ENCODE measurements at regions not wholly inside any gene's neighbourhood (a gene's known extent, or its start where the extent isn't known, plus 50 kb on each side); places are given as distances from the start of the nearest gene placed in this dataset.

DNA sequence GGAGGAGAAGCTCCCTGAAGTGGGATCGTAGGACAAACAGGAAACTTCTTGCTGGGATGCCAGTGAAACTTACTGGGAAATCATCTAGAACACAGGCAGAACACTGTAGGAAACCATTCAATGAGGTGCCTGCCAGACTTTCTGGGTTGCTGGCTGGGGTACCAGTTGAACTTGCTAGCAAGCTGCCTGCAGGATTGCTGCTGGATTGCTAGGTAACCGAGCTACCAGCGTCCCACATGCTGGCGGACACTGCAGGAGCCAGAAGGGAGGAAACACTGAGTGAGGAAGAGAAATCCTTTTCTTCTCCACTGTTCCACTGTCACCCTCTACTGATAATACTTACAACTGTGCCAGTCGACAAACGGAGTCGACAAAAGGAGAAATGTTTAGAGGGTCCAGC is 91.3 kb upstream of the SLC35B3 start:
- no peak overlapping the region for H3K27ac ChIP-seq
- no peaks in the 10 kb centered on the region for H3K27me3 ChIP-seq
- intact Hi-C loops (cut with DNase I), result no loop called here
- TF ChIP-seq, protein P1, sequence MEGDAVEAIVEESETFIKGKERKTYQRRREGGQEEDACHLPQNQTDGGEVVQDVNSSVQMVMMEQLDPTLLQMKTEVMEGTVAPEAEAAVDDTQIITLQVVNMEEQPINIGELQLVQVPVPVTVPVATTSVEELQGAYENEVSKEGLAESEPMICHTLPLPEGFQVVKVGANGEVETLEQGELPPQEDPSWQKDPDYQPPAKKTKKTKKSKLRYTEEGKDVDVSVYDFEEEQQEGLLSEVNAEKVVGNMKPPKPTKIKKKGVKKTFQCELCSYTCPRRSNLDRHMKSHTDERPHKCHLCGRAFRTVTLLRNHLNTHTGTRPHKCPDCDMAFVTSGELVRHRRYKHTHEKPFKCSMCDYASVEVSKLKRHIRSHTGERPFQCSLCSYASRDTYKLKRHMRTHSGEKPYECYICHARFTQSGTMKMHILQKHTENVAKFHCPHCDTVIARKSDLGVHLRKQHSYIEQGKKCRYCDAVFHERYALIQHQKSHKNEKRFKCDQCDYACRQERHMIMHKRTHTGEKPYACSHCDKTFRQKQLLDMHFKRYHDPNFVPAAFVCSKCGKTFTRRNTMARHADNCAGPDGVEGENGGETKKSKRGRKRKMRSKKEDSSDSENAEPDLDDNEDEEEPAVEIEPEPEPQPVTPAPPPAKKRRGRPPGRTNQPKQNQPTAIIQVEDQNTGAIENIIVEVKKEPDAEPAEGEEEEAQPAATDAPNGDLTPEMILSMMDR (IDR thresholded peaks at IDR 0.05), result no peak
- no peak for TF ChIP-seq POLR2A (IDR thresholded peaks at IDR 0.05)
- H3K4me3 ChIP-seq, result no peak overlapping the region
- 66 to 90% (median 86%) methylated on average over 7 of the region's 7 CpGs for WGBS, 4 donors
- DNase-seq, result no peak
- H3K36me3 ChIP-seq (replicated peaks in 1 of 2), result no peaks in the 10 kb centered on the region
- peaks cover 0 to 4% of the 10 kb centered on the region in 2 donors for H3K4me1 ChIP-seq (replicated peaks in 1 of 2)
- no peaks in the 10 kb centered on the region for H3K9me3 ChIP-seq (replicated peaks in 1 of 3)

- Histone ChIP-seq H3K36me3 (replicated peaks in 1 of 2) (no peaks in the 10 kb centered on the region), H3K27me3 (no peaks in the 10 kb centered on the region), H3K27ac (no peak overlapping the region), H3K9me3 (replicated peaks in 1 of 3) (no peaks in the 10 kb centered on the region), H3K4me1 (replicated peaks in 1 of 2) (peaks cover 0 to 4% of the 10 kb centered on the region in 2 donors), H3K4me3 (no peak overlapping the region)
- no peak for DNase-seq
- intact Hi-C loops (cut with DNase I), result no loop called here
- TF ChIP-seq, protein P1 (IDR thresholded peaks at IDR 0.05), result no peak
- TF ChIP-seq POLR2A (IDR thresholded peaks at IDR 0.05), result no peak
- WGBS, 4 donors, result 85 to 97% (median 88%) methylated on average over 1 of the region's 1 CpG
Measured at GRCh38 chr6:8525370-8525769, 90.0 kb upstream of the SLC35B3 start.

- Histone ChIP-seq H3K4me3 (no peak overlapping the region), H3K27ac (no peak overlapping the region), H3K27me3 (no peaks in the 10 kb centered on the region), H3K4me1 (replicated peaks in 1 of 2) (peaks cover 0 to 9% of the 10 kb centered on the region in 2 donors), H3K36me3 (replicated peaks in 1 of 2) (no peaks in the 10 kb centered on the region), H3K9me3 (replicated peaks in 1 of 3) (peaks cover 0 to 6% (median 0%) of the 10 kb centered on the region in 3 donors)
- TF ChIP-seq, protein P1 (IDR thresholded peaks at IDR 0.05), result no peak
- no peak for TF ChIP-seq POLR2A (IDR thresholded peaks at IDR 0.05)
- intact Hi-C loops (cut with DNase I), result no loop called here
- WGBS, 4 donors, result 85 to 100% (median 91%) methylated on average over 1 of the region's 1 CpG
- no peak for DNase-seq
Measured at GRCh38 chr6:8513174-8513573, 77.8 kb upstream of the SLC35B3 start.

- H3K27me3 ChIP-seq, result no peaks in the 10 kb centered on the region
- peaks cover 0 to 9% of the 10 kb centered on the region in 2 donors for H3K4me1 ChIP-seq (replicated peaks in 1 of 2)
- no peak for TF ChIP-seq POLR2A (IDR thresholded peaks at IDR 0.05)
- TF ChIP-seq, protein P1 (IDR thresholded peaks at IDR 0.05), result no peak
- H3K27ac ChIP-seq, result no peak overlapping the region
- no peaks in the 10 kb centered on the region for H3K36me3 ChIP-seq (replicated peaks in 1 of 2)
- H3K9me3 ChIP-seq (replicated peaks in 1 of 3), result no peaks in the 10 kb centered on the region
- no peak overlapping the region for H3K4me3 ChIP-seq
- intact Hi-C loops (cut with DNase I), result no loop called here
- 80 to 93% (median 85%) methylated on average over 5 of the region's 5 CpGs for WGBS, 4 donors
- no peak for DNase-seq
Measured at GRCh38 chr6:8507286-8507685, 71.9 kb upstream of the SLC35B3 start.
